ENCODE measurements at regions not wholly inside any gene's neighbourhood (a gene's known extent, or its start where the extent isn't known, plus 50 kb on each side); places are given as distances from the start of the nearest gene placed in this dataset.

GRCh38 chr6:164101859-164102258, 687.3 kb downstream of the QKI start:
- no peak for TF ChIP-seq EZH2phosphoT487 (IDR thresholded peaks at IDR 0.05; ENCODE audit: low read depth, severe bottlenecking, unreplicated experiment)
- no peak for TF ChIP-seq CTCF (IDR thresholded peaks at IDR 0.05; ENCODE audit: poor library complexity)
